ENCODE measurements at regions not wholly inside any gene's neighbourhood (a gene's known extent, or its start where the extent isn't known, plus 50 kb on each side); places are given as distances from the start of the nearest gene placed in this dataset.

DNA sequence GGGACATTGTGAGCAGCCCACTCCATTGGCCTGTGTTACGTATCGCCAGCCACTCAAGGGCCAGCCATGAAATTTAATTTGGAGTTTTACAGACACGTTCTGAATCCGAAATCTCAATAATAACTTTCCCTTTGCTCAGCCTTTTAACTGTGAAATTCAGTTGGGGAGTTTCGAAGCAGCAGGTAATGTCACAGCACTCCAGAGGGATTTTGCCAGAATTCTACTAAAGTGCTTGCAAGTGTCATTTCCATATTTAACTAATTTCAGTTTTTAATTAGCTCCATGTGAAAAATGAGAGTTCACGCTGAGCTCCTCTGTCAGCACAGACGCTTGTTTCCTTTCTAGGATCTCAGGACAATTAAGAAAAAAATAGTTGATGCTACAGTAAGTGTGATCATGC is 267.1 kb upstream of the WWC1 start:
- Mint-ChIP-seq H3K4me3 (no peak overlapping the region), H3K4me1 (no peaks in the 10 kb centered on the region), H3K36me3 (no peaks in the 10 kb centered on the region), H3K27me3 (peaks cover 9% of the 10 kb centered on the region), H3K9me3 (no peaks in the 10 kb centered on the region), H3K27ac (no peak overlapping the region)
- DNase-seq: no peak
- POLR2A ChIA-PET: no interaction called here
- ATAC-seq (ENCODE audit: low read depth): no peak

DNA sequence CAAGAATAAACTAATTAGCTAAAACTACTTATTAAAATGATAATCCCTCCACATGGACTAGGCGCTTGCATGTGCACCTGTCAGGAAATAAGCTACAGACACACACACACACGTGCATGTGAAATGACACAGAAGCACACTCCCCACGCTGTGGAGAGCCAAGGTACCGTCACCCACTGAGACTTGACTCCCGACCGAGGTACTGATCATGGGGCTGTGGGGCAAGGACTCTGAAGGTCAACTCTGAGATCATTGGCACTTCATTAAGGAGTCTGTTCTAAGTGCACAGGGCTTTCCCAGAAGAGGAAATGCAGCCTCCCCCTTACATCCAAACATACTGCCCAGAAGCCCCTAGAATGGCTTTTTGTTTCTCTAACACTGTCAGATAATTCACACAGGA is 264.4 kb upstream of the WWC1 start:
- Mint-ChIP-seq H3K4me3 (no peak overlapping the region), H3K9me3 (no peaks in the 10 kb centered on the region), H3K4me1 (no peaks in the 10 kb centered on the region), H3K27me3 (peaks cover 2% of the 10 kb centered on the region), H3K36me3 (no peaks in the 10 kb centered on the region), H3K27ac (no peak overlapping the region)
- POLR2A ChIA-PET: no interaction called here
- DNase-seq (no peak), ATAC-seq (ENCODE audit: low read depth) (no peak)

DNA sequence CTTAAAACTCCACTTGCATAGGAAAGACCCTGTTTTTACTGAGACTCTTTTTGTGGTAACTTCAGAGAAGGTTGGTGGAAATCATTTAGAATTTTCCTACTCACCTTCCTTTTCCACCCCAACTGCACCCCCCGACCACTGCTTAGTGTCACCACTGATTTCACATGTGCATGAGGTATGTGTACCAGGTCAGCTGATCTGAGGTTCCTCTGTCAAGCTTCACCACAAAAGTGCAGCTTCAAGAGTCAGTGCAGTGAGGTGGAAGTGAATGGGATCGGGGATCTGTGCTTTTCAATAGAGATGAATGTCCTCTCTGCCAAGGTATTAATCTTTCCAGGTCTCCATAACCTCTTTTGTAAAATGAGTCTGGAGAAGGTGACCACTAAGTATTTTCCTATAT is 260.5 kb upstream of the WWC1 start:
- Mint-ChIP-seq H3K27ac (no peak overlapping the region), H3K36me3 (no peaks in the 10 kb centered on the region), H3K4me1 (no peaks in the 10 kb centered on the region), H3K9me3 (no peaks in the 10 kb centered on the region), H3K4me3 (no peak overlapping the region), H3K27me3 (no peaks in the 10 kb centered on the region)
- no peak for DNase-seq
- ATAC-seq (ENCODE audit: low read depth): no peak
- POLR2A ChIA-PET: no interaction called here

DNA sequence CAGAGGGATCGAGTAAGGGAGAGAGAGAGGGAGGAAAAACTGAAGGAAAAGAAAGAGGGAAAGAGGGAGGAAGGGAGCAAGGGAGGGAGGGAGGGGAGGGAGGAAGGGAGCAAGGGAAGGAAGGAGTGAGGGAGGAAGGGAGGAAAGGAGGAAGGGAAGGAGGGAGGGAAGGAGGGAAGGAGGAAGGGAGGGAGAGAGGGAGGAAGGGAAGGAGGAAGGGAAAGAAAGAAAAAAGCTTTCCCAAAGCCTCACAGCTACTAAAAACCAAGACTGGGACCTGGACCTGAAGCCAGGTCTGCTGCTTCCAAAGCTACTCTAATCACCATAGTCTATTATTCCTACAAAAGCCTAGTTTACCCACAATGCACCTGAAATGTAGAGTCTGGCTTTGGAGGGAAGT is 259.8 kb upstream of the WWC1 start:
- Mint-ChIP-seq H3K36me3 (no peaks in the 10 kb centered on the region), H3K27ac (no peak overlapping the region), H3K4me3 (no peak overlapping the region), H3K4me1 (no peaks in the 10 kb centered on the region), H3K9me3 (no peaks in the 10 kb centered on the region), H3K27me3 (no peaks in the 10 kb centered on the region)
- ATAC-seq (ENCODE audit: low read depth) (no peak), DNase-seq (no peak)
- POLR2A ChIA-PET: no interaction called here

DNA sequence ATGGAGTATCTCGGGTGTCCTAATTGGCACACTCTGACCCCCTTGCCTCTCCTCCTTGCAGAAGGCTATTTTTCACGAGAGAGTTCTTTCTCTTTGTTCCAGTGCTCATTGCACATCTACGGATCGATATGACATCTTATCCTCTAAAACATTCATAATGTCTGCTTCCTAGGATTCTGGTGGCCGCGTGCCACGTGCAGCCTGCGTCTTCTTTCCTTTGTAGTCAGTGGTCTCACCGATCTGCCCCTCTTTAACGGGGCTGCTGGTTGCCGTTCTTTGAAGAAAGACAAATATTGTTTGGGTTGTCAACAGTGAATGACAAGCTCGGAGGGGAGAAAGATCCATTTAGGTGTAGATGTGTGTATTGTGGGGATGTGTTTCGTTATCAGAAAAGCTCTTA is 252.4 kb upstream of the WWC1 start:
- DNase-seq (no peak), ATAC-seq (ENCODE audit: low read depth) (no peak)
- Mint-ChIP-seq H3K36me3 (no peaks in the 10 kb centered on the region), H3K9me3 (no peaks in the 10 kb centered on the region), H3K4me1 (no peaks in the 10 kb centered on the region), H3K27ac (no peak overlapping the region), H3K27me3 (no peaks in the 10 kb centered on the region), H3K4me3 (no peak overlapping the region)
- POLR2A ChIA-PET: no interaction called here

DNA sequence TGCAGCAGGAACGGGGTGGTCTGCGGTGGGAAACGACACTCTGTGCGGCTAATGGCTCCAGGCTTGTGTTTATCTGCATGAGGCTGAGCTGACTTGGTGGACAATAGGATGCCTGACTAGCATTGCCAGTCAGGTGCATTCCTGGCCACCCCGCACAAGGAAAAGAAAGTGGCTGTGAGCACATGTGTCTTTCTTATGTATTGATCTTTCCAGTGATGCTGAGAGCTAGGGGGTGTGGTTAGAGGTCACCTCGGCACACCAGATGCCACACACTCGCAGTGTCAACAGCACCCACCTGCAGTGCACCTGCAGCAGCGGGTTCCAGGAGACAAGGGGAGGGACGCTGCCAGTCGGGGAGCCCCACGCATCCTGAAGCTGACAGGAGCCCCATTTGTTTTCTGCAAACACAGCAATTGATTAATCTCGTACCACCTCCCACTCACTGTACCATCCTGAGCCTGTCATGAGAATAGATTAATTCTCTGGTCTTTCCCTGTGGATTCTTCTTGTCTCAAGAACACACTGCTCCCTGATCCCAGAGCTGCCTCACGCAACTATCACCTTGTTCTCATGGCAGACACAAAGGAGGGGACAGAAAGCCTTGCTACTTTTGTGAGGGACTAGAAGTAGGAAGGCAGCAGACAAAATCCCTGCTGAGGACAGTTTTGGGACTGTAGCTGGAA is 251.7 kb upstream of the WWC1 start:
- POLR2A ChIA-PET: no interaction called here
- H3K27ac Mint-ChIP-seq: no peak overlapping the region

DNA sequence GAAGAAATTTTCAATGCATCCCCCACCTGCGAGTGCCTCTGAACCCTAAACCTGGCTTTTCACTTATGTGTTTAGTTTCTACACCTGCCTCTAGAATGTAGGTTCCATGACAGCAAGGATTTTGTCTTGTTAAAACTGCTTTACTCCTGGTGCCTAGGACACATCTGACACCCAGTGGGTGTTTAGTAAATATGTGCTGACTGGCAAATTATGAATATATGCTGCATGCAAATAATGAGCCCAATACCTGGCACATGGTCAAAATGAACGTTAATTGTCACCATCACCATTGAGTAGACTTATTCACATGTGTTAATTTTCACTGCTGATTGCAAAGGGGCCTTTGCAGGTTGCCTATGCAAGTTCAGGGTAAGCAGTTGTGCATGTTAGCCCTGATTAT is 249.9 kb upstream of the WWC1 start:
- Mint-ChIP-seq H3K36me3 (no peaks in the 10 kb centered on the region), H3K4me1 (no peaks in the 10 kb centered on the region), H3K27ac (no peak overlapping the region), H3K9me3 (no peaks in the 10 kb centered on the region), H3K27me3 (no peaks in the 10 kb centered on the region), H3K4me3 (no peak overlapping the region)
- POLR2A ChIA-PET: no interaction called here
- DNase-seq (no peak), ATAC-seq (ENCODE audit: low read depth) (no peak)

More for the DNA sequence above, 251.7 kb upstream of the WWC1 start:
- Mint-ChIP-seq H3K4me3 (no peak overlapping the region), H3K9me3 (no peaks in the 10 kb centered on the region), H3K27me3 (no peaks in the 10 kb centered on the region), H3K4me1 (no peaks in the 10 kb centered on the region), H3K36me3 (no peaks in the 10 kb centered on the region)
- no peak for ATAC-seq (ENCODE audit: low read depth)
- no peak for DNase-seq

DNA sequence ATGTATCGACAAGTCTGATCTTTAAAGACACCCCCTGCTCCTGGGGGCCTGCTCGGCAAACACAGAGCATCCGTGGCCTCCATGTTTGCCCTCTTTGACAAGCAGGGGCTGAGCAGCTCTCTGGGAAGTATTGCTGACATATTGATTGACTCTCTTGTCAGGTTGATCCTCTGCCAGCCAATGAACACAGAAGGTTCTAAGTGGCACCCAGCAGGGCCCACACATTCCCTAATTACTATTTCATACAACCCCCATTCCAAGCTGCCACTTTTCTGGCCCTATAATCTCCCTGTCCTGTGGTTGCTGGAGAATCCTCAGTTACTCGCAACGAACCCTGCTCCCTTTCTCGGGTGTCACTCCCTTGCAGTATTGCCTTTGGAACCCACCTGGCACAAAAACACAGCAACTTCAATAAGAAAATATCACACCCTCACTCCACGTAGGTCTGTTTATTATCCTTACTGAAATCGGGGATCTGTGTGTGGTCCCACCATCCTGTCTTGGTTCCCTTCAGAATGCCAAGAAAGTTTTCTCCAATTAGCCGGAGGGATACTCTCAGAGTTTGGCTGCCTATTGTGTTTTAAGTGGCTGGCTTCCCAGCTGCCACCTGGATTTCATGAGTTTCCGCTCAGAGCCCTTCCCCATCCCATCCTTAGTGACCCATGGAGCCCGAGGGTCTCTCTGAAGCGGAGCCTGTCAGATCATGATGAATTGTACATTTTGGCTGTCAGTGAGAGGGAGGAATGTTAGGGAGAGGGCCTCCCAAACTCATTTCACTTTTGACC is 249.0 kb upstream of the WWC1 start:
- no peak for ATAC-seq (ENCODE audit: low read depth)
- H3K4me3 Mint-ChIP-seq: no peak overlapping the region

DNA sequence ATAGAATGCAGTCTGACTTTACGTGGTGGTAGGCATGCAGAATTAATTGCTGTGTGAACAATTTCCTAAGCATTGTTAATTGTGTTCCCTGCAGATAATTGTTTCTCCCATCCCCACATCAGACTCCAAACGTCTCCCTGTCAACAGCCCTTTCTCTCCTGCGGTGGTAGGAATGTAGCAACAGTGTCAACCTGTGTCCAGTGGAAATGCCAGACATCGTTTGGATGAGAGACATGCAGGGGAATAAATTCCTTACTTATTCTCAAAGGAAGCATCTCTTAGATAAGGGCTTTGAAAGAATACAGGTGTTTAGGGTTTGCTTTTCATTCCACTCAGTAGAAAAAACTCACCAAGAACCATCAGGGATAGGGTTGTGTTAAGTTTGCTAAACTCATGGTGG is 245.3 kb upstream of the WWC1 start:
- no peak overlapping the region for H3K27ac Mint-ChIP-seq
- no peaks in the 10 kb centered on the region for H3K9me3 Mint-ChIP-seq
- H3K36me3 Mint-ChIP-seq: no peaks in the 10 kb centered on the region
- no peaks in the 10 kb centered on the region for H3K27me3 Mint-ChIP-seq
- DNase-seq (no peak), ATAC-seq (ENCODE audit: low read depth) (no peak)
- no peaks in the 10 kb centered on the region for H3K4me1 Mint-ChIP-seq
- H3K4me3 Mint-ChIP-seq: no peak overlapping the region
- POLR2A ChIA-PET: no interaction called here

More for the DNA sequence above, 249.0 kb upstream of the WWC1 start:
- H3K27ac Mint-ChIP-seq: no peak overlapping the region
- no peaks in the 10 kb centered on the region for H3K9me3 Mint-ChIP-seq
- DNase-seq: no peak
- no peaks in the 10 kb centered on the region for H3K4me1 Mint-ChIP-seq
- H3K27me3 Mint-ChIP-seq: no peaks in the 10 kb centered on the region
- POLR2A ChIA-PET: no interaction called here
- no peaks in the 10 kb centered on the region for H3K36me3 Mint-ChIP-seq

DNA sequence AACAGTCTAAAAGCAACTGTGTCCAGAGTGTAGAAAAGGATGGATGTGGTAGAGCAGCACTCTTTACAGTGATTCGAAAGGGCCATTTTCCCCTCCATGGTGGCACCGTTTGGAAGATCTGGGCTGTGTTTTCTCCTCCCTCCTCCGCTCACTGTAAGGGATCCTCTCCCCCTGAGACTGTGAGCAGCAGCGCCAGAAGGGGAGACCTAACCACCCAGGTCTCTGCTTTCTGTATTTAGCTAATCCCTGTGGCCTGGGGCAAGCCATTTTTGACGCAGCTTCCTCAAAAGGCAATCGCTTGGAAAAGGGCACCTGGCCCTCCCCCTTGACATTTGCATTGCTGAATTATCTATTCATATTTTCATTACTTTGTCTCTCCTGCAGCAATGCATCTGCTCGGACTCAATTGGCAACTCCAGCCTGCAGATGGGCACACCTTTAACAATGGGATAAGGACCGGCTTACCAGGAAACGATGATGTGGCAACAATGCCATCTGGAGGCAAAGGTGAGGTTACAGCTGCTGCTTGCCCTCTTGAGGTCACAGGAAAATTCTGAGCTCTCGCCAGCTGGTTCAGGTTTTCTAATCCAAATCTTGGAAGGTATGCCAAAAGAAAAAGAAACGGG is 244.3 kb upstream of the WWC1 start:
- no peak for DNase-seq
- Mint-ChIP-seq H3K4me1 (no peaks in the 10 kb centered on the region), H3K9me3 (no peaks in the 10 kb centered on the region), H3K4me3 (no peak overlapping the region), H3K27me3 (no peaks in the 10 kb centered on the region), H3K36me3 (no peaks in the 10 kb centered on the region), H3K27ac (no peak overlapping the region)
- POLR2A ChIA-PET: no interaction called here
- ATAC-seq (ENCODE audit: low read depth): no peak

DNA sequence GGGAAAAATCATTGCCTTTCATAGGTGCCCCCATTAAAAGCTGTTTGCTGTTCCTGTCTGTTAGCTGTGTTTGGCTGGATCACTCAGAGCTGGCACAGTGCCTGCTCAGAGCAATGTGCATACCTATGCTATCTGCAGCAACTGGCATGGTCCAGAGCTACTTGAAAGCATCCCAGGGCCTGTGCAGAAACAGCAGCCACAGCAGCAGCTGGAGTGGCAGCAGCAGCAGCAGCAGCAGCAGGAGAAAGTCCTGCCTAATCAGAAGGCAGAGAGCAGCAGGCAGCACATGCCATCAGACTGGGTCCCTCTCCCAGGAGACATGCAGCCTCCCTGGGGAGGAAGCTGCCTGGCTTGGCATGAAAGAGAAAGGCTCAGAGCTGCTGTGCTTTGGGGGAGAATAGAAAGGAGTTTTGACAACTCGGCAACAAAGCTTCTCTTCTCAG is 243.8 kb upstream of the WWC1 start:
- ATAC-seq (ENCODE audit: low read depth) (no peak), DNase-seq (no peak)
- H3K4me1 Mint-ChIP-seq: no peaks in the 10 kb centered on the region
- H3K36me3 Mint-ChIP-seq: no peaks in the 10 kb centered on the region
- H3K27me3 Mint-ChIP-seq: no peaks in the 10 kb centered on the region
- no peak overlapping the region for H3K4me3 Mint-ChIP-seq
- POLR2A ChIA-PET: no interaction called here
- H3K27ac Mint-ChIP-seq: no peak overlapping the region
- H3K9me3 Mint-ChIP-seq: no peaks in the 10 kb centered on the region

DNA sequence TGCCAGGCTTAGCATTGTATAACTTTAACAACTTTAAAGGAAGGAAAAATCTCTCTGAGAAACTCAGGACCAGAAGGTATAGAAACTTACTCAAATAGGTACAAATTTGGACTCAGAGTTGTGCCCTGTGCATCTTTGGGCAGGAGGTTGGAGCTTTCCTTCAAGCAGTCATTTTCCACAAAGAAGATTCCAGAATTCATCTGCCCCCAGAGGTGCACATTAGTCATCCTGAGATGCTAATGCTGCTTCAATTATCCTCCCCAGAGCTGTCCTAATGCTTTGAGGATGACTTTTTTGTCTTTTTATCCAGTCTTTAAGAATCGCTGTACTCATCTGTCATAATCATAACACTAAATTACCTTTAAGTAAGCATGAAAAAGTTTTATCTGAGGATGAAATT is 243.0 kb upstream of the WWC1 start:
- no peaks in the 10 kb centered on the region for H3K4me1 Mint-ChIP-seq
- POLR2A ChIA-PET: no interaction called here
- ATAC-seq (ENCODE audit: low read depth) (no peak), DNase-seq (no peak)
- no peak overlapping the region for H3K4me3 Mint-ChIP-seq
- no peak overlapping the region for H3K27ac Mint-ChIP-seq
- no peaks in the 10 kb centered on the region for H3K27me3 Mint-ChIP-seq
- no peaks in the 10 kb centered on the region for H3K36me3 Mint-ChIP-seq
- no peaks in the 10 kb centered on the region for H3K9me3 Mint-ChIP-seq

DNA sequence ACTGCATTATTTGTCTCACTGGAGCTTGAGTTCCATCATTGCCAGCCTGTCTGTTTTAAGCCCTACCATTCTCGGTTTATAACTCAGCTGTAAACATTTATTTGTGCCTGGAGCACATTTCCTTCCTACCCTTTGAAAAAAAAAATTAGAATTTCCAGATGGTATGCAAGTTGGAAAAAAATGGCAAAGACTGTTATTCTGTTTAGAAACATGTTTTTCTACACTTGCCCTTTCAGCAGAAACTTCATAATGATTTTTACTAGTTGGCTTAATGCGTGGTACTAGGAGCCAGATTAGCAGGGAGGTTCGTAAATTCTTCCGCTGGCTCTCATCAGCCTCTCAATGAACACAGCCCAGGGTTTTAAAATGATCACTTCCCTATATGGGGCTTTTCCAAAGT is 238.8 kb upstream of the WWC1 start:
- no peak for ATAC-seq (ENCODE audit: low read depth)
- no peaks in the 10 kb centered on the region for H3K27me3 Mint-ChIP-seq
- no peak overlapping the region for H3K4me3 Mint-ChIP-seq
- no peak for DNase-seq
- POLR2A ChIA-PET: no interaction called here
- no peaks in the 10 kb centered on the region for H3K4me1 Mint-ChIP-seq
- H3K36me3 Mint-ChIP-seq: no peaks in the 10 kb centered on the region
- H3K9me3 Mint-ChIP-seq: no peaks in the 10 kb centered on the region
- no peak overlapping the region for H3K27ac Mint-ChIP-seq

DNA sequence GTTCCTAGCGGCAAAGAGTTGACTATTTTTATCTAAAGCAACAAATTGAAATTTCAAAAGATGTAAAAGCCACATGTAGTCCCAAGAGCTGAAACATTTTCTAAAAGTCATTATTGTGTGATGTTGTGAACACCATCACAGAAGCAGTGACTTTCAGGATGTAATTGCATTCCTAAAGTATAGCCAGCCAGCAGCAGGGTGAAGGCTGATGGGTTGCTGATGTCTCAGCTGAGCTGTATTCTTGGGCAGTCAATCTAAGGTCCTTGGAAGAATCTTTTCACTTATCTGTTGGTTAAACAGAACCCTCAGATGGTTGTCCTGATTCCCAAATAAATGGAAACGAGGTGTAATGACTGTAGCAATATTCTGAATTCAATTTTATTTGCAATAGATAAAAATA is 237.4 kb upstream of the WWC1 start:
- Mint-ChIP-seq H3K27me3 (no peaks in the 10 kb centered on the region), H3K4me3 (no peak overlapping the region), H3K27ac (no peak overlapping the region), H3K36me3 (no peaks in the 10 kb centered on the region), H3K4me1 (no peaks in the 10 kb centered on the region), H3K9me3 (peaks cover 3% of the 10 kb centered on the region)
- no peak for ATAC-seq (ENCODE audit: low read depth)
- no peak for DNase-seq
- POLR2A ChIA-PET: no interaction called here

All from activated naive CD8-positive, alpha-beta T cell treated with anti-CD3 and anti-CD28 coated beads, Interleukin-2, amount 10 ng/mL, durations not matched to agents 7 days and 5 days (primary cell).